ENCODE measurements at regions not wholly inside any gene's neighbourhood (a gene's known extent, or its start where the extent isn't known, plus 50 kb on each side); places are given as distances from the start of the nearest gene placed in this dataset.

GRCh38 chr5:34597034-34598027 is 58.8 kb upstream of the RAI14 start:
- H3K27me3 Mint-ChIP-seq (ENCODE audit: low read depth) = no peaks in the 10 kb centered on the region
- no peak for TF ChIP-seq CTCF (IDR thresholded peaks at IDR 0.05)
- H3K4me1 Mint-ChIP-seq (ENCODE audit: low read depth) = peaks cover 23% of the 10 kb centered on the region
- no peaks in the 10 kb centered on the region for H3K9me3 Mint-ChIP-seq (ENCODE audit: low read depth)
- peak overlapping the region; percentile 67 for H3K27ac Mint-ChIP-seq (ENCODE audit: unreplicated experiment)
- no peak overlapping the region for H3K4me3 Mint-ChIP-seq (ENCODE audit: unreplicated experiment)
- no peak for DNase-seq (ENCODE audit: low spot score)
- no peaks in the 10 kb centered on the region for H3K36me3 Mint-ChIP-seq (ENCODE audit: low read depth)

GRCh38 chr5:34598177-34598794 is 57.8 kb upstream of the RAI14 start:
- Mint-ChIP-seq H3K27me3 (ENCODE audit: low read depth) (no peaks in the 10 kb centered on the region), H3K36me3 (ENCODE audit: low read depth) (peaks cover 1% of the 10 kb centered on the region), H3K27ac (ENCODE audit: unreplicated experiment) (peak overlapping the region; percentile 67), H3K4me3 (ENCODE audit: unreplicated experiment) (no peak overlapping the region), H3K9me3 (ENCODE audit: low read depth) (no peaks in the 10 kb centered on the region), H3K4me1 (ENCODE audit: low read depth) (peaks cover 23% of the 10 kb centered on the region)
- TF ChIP-seq CTCF (IDR thresholded peaks at IDR 0.05) = no peak
- DNase-seq (ENCODE audit: low spot score) = no peak

- Mint-ChIP-seq H3K27me3 (ENCODE audit: low read depth) (no peaks in the 10 kb centered on the region), H3K27ac (ENCODE audit: unreplicated experiment) (no peak overlapping the region), H3K9me3 (ENCODE audit: low read depth) (no peaks in the 10 kb centered on the region), H3K36me3 (ENCODE audit: low read depth) (peaks cover 1% of the 10 kb centered on the region), H3K4me1 (ENCODE audit: low read depth) (peaks cover 23% of the 10 kb centered on the region), H3K4me3 (ENCODE audit: unreplicated experiment) (no peak overlapping the region)
- no peak for DNase-seq (ENCODE audit: low spot score)
- no peak for TF ChIP-seq CTCF (IDR thresholded peaks at IDR 0.05)
These were observed 56.5 kb upstream of the RAI14 start for GRCh38 chr5:34599471-34600117.

- TF ChIP-seq CTCF (IDR thresholded peaks at IDR 0.05) = no peak
- peaks cover 23% of the 10 kb centered on the region for H3K4me1 Mint-ChIP-seq (ENCODE audit: low read depth)
- peaks cover 1% of the 10 kb centered on the region for H3K36me3 Mint-ChIP-seq (ENCODE audit: low read depth)
- no peak overlapping the region for H3K27ac Mint-ChIP-seq (ENCODE audit: unreplicated experiment)
- no peaks in the 10 kb centered on the region for H3K27me3 Mint-ChIP-seq (ENCODE audit: low read depth)
- H3K9me3 Mint-ChIP-seq (ENCODE audit: low read depth) = no peaks in the 10 kb centered on the region
- no peak for DNase-seq (ENCODE audit: low spot score)
- H3K4me3 Mint-ChIP-seq (ENCODE audit: unreplicated experiment) = no peak overlapping the region
These were observed 56.0 kb upstream of the RAI14 start for GRCh38 chr5:34600118-34600493.

- H3K27me3 Mint-ChIP-seq (ENCODE audit: low read depth) = no peaks in the 10 kb centered on the region
- no peaks in the 10 kb centered on the region for H3K9me3 Mint-ChIP-seq (ENCODE audit: low read depth)
- no peak overlapping the region for H3K27ac Mint-ChIP-seq (ENCODE audit: unreplicated experiment)
- no peak for DNase-seq (ENCODE audit: low spot score)
- no peak overlapping the region for H3K4me3 Mint-ChIP-seq (ENCODE audit: unreplicated experiment)
- no peak for TF ChIP-seq CTCF (IDR thresholded peaks at IDR 0.05)
- peaks cover 1% of the 10 kb centered on the region for H3K36me3 Mint-ChIP-seq (ENCODE audit: low read depth)
- H3K4me1 Mint-ChIP-seq (ENCODE audit: low read depth) = peaks cover 17% of the 10 kb centered on the region
These were observed 52.8 kb upstream of the RAI14 start for GRCh38 chr5:34603378-34603777.
